NOMO-1 treated with DMSO at 0.1 percent for 48 hours (cell line): ENCODE measurements at regions not wholly inside any gene's neighbourhood (a gene's known extent, or its start where the extent isn't known, plus 50 kb on each side); places are given as distances from the start of the nearest gene placed in this dataset.
"Not testable (repeated sequence)": the region's sequence is repeated elsewhere in the genome, so short reads cannot be mapped to it uniquely, and the experiment has no call there.

ENCODE experiments used
- DNase-seq: peaks from one replicate; lab custom pipeline; 2025; ENCODE audit not compliant: unreplicated experiment; lab: John Stamatoyannopoulos, UW

- no peak for DNase-seq
These were observed 126.8 kb upstream of the SMLR1 start for GRCh38 chr6:130700397-130700796.

GRCh38 chr6:130708338-130708737 lies 118.9 kb upstream of the SMLR1 start:
- DNase-seq, result no peak

GRCh38 chr6:130711641-130712040 lies 115.6 kb upstream of the SMLR1 start:
- not testable (repeated sequence) for DNase-seq

GRCh38 chr6:130713144-130713543 lies 114.1 kb upstream of the SMLR1 start:
- DNase-seq, result no peak

GRCh38 chr6:130715058-130715457 lies 112.1 kb upstream of the SMLR1 start:
- no peak for DNase-seq

GRCh38 chr6:130716466-130716865 lies 110.7 kb upstream of the SMLR1 start:
- DNase-seq, result no peak

GRCh38 chr6:130717657-130718056 lies 109.5 kb upstream of the SMLR1 start:
- DNase-seq, result peak; percentile 47

GRCh38 chr6:130720076-130720715 lies 107.0 kb upstream of the SMLR1 start:
- no peak for DNase-seq

- DNase-seq, result no peak
These were observed 103.1 kb upstream of the SMLR1 start for GRCh38 chr6:130724089-130724488.

- no peak for DNase-seq
These were observed 101.7 kb upstream of the SMLR1 start for GRCh38 chr6:130725551-130725950.

- not testable (repeated sequence) for DNase-seq
These were observed 99.1 kb upstream of the SMLR1 start for GRCh38 chr6:130728064-130728463.

- peak; percentile 3 for DNase-seq
These were observed 96.6 kb upstream of the SMLR1 start for GRCh38 chr6:130730600-130730999.

- DNase-seq, result no peak
These were observed 93.0 kb upstream of the SMLR1 start for GRCh38 chr6:130734161-130734560.

GRCh38 chr6:130740308-130740707 lies 86.9 kb upstream of the SMLR1 start:
- no peak for DNase-seq

- DNase-seq, result no peak
These were observed 85.0 kb upstream of the SMLR1 start for GRCh38 chr6:130742131-130742681.

- DNase-seq, result no peak
These were observed 84.0 kb upstream of the SMLR1 start for GRCh38 chr6:130743175-130743574.

GRCh38 chr6:130744576-130745366 lies 82.4 kb upstream of the SMLR1 start:
- no peak for DNase-seq

GRCh38 chr6:130748041-130748440 lies 79.2 kb upstream of the SMLR1 start:
- DNase-seq, result no peak

- DNase-seq, result no peak
These were observed 77.8 kb upstream of the SMLR1 start for GRCh38 chr6:130749402-130749801.

GRCh38 chr6:130752267-130752666 lies 74.9 kb upstream of the SMLR1 start:
- no peak for DNase-seq

GRCh38 chr6:130754786-130755367 lies 72.3 kb upstream of the SMLR1 start:
- DNase-seq, result no peak
